ENCODE measurements at regions not wholly inside any gene's neighbourhood (a gene's known extent, or its start where the extent isn't known, plus 50 kb on each side); places are given as distances from the start of the nearest gene placed in this dataset.

DNA sequence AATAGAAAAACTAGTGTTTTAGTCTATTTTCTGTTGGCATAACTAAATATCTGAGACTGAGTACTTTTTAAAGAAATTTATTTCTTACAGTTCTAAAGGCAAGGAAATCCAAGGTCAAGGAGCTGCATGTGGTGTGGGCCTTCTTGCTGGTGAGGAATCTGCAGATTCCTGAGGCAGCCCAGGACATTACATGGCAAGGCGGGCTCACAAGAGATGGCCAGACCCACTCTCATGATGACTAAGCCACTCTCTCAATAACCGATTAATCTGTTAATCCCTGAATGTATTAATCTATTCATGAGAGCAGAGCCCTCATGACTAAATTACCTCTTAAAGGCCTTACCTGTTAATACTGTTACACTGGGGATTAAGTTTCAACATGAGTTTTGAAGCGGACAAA lies 340.8 kb downstream of the GRXCR1 start:
- intact Hi-C loops (cut with DNase I; ENCODE audit: low total_unique reads) = no loop called here
- H3K4me1 ChIP-seq = no peaks in the 10 kb centered on the region
- no peak for DNase-seq
- no peaks in the 10 kb centered on the region for H3K36me3 ChIP-seq
- no peaks in the 10 kb centered on the region for H3K27me3 ChIP-seq
- no peak overlapping the region for H3K4me3 ChIP-seq
- TF ChIP-seq CTCF (IDR thresholded peaks at IDR 0.05) (no peak), POLR2A (IDR thresholded peaks at IDR 0.05) (no peak)
- no peak overlapping the region for H3K27ac ChIP-seq
- H3K9me3 ChIP-seq = no peaks in the 10 kb centered on the region

DNA sequence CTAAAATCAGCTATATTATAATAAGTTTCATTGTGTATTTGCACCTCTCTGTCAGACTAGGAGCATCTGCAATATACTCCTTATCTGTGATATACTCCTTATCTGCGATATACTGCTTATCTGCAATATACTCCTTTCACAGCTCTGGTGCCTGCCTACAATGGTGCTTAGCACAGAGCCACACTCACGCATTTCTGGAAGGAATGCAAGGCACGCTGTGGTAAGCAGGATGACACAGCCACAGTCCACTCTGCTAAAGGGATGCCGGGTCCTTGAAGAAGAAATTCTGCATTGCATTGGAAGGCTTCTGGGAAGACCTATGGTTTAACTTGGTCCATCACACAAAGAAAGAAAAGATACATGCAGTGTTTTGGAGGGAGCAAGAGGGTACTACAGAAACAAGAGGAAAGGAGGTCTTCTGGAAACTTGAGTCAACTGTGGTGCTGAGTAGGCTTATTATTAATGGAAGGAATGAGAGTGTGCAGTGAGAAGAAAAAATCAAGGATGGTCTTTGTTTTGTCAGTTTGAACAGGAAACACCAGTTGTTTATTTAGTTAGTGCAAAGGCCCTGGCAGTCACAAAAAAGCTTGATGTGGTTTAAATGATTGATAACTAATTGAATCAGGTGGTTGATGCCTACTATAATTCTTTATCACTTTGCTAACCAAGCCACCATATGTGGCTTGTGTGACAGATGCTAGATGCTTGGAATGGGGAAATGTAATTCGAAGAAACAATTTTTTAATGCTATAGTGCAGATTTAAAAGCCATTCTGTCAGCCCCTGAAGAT lies 342.3 kb downstream of the GRXCR1 start:
- Histone ChIP-seq H3K4me1 (no peaks in the 10 kb centered on the region), H3K9me3 (no peaks in the 10 kb centered on the region), H3K4me3 (no peak overlapping the region), H3K27ac (no peak overlapping the region), H3K36me3 (no peaks in the 10 kb centered on the region), H3K27me3 (no peaks in the 10 kb centered on the region)
- intact Hi-C loops (cut with DNase I; ENCODE audit: low total_unique reads) = no loop called here
- no peak for DNase-seq
- no peak for TF ChIP-seq POLR2A (IDR thresholded peaks at IDR 0.05)

DNA sequence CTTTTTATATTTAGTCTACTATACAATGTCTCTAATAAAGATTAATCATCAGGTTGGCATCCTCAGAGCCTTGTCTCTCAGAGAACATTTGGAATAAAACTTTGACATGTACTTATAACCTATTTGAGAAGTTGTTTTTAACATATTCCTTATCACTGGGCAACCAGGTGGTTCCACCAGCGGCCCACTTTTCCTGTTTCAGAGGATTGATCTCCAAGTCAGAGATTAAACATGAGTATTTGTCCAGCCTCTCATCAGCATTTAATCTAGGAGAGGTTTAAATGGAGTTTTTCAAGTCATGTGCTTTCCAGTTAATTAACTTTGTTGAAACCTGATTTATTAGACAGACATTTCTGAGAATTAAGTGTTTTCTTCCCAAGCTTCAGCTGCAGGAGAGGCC lies 345.5 kb downstream of the GRXCR1 start:
- Histone ChIP-seq H3K27ac (no peak overlapping the region), H3K4me1 (no peaks in the 10 kb centered on the region), H3K9me3 (no peaks in the 10 kb centered on the region), H3K27me3 (no peaks in the 10 kb centered on the region), H3K4me3 (no peak overlapping the region), H3K36me3 (no peaks in the 10 kb centered on the region)
- TF ChIP-seq CTCF (IDR thresholded peaks at IDR 0.05) = no peak
- no peak for TF ChIP-seq POLR2A (IDR thresholded peaks at IDR 0.05)
- no peak for DNase-seq
- intact Hi-C loops (cut with DNase I; ENCODE audit: low total_unique reads) = no loop called here

GRCh38 chr4:43238585-43238984 lies 346.1 kb downstream of the GRXCR1 start:
- intact Hi-C loops (cut with DNase I; ENCODE audit: low total_unique reads) = no loop called here

DNA sequence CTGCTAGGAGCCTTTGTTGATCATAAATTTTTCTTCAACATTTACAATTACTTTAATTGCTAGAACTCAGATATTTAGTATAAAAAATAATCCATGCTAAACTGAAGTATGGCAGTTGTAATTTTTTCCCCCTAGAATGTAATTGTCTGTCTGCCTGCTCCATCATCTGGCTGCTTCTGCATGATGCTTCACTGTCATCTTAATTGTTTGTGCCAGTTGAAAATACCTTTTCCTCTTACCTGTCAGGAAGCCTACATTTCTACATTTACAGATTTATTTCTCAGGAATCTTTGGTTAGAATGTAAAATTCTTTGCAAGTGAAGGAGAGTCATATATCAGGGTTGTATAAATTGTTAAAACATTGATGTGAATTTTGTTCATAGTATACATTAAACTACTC lies 348.6 kb downstream of the GRXCR1 start:
- DNase-seq = no peak
- no peak overlapping the region for H3K4me3 ChIP-seq
- no peaks in the 10 kb centered on the region for H3K4me1 ChIP-seq
- no peaks in the 10 kb centered on the region for H3K9me3 ChIP-seq
- no peak for TF ChIP-seq POLR2A (IDR thresholded peaks at IDR 0.05)
- no peak for TF ChIP-seq CTCF (IDR thresholded peaks at IDR 0.05)
- intact Hi-C loops (cut with DNase I; ENCODE audit: low total_unique reads) = no loop called here
- no peaks in the 10 kb centered on the region for H3K27me3 ChIP-seq
- H3K27ac ChIP-seq = no peak overlapping the region
- H3K36me3 ChIP-seq = no peaks in the 10 kb centered on the region

More at GRCh38 chr4:43238585-43238984, 346.1 kb downstream of the GRXCR1 start:
- no peaks in the 10 kb centered on the region for H3K4me1 ChIP-seq
- H3K27me3 ChIP-seq = no peaks in the 10 kb centered on the region
- H3K9me3 ChIP-seq = no peaks in the 10 kb centered on the region
- TF ChIP-seq CTCF (IDR thresholded peaks at IDR 0.05) = no peak
- TF ChIP-seq POLR2A (IDR thresholded peaks at IDR 0.05) = no peak
- H3K36me3 ChIP-seq = no peaks in the 10 kb centered on the region
- no peak for DNase-seq
- no peak overlapping the region for H3K27ac ChIP-seq
- no peak overlapping the region for H3K4me3 ChIP-seq

Measured in uterus (tissue), 3 donors.